GM21526 (cell line): ENCODE measurements at regions not wholly inside any gene's neighbourhood (a gene's known extent, or its start where the extent isn't known, plus 50 kb on each side); places are given as distances from the start of the nearest gene placed in this dataset.

Experiments used
- ATAC-seq: cut with Tn5 transposase; IDR thresholded peaks from one replicate; pipeline ENCODE4 v1.9.1; 2021; ENCODE audit warnings: moderate library complexity; ENCODE audit not compliant: unreplicated experiment, low FRiP score

DNA sequence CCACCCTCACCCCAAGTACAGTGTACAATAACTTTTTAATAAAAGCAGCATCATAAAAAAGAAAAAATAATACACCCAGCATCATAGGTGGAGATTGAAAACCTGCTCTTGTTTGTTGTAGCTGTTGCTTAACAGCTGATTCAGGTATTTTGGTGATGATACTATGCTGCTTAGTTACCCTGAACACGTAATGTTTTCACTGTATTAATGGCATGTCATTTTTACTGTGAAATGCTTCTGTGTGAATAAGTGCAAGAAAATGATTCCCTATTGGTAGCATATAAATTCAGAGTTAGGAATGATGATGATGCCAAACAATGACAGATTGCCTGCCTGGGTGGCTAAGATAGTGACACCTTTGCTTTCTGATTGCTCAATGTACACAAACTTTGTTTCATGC, 405.7 kb downstream of the HDGFL1 start:
- no peak for ATAC-seq

DNA sequence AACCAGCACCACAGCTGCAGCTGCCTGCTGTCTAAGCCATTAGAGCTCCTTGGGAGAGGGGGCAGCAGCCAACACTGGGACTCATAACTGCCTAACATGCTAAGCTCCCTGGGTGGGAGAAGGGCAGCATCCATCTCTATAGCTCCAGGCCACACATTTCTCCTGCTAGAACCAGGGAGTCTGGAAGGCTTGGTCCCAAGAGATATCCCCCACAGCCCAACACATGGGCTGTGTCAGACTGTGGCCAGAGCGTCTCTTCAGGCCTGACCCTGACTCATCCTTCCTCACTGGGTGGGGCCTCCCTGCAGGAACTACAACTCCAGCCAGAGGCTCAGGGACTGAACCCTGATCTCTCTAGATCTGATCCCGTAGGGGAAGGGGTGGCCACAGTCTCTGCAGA, 411.1 kb downstream of the HDGFL1 start:
- ATAC-seq = no peak

DNA sequence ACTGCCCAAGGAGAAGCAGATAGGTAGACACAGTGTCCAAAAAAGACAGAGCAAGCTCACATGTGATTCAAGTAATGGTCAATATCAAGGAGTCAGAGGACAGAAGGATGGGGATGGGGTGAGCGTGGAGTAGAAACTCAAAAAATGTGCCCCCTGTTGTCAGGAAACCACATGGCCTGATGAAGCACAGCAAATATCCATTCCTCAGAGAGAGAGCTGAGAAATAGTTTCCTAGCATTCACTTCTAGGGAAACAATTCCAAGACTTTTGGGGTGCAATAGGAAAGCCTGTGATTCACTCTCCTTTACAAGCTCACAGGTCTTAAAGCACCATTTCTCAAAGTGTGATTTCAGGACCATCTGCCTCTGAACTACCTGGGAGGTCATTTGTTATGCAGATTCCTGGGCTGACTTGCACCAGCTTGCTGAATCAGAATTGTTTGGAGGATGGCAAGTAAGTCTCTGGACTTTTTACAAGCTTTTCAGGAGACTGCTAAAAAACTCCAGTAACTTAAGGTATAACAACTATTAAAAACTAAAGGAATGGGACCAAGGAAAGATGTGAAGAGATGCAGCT, 432.8 kb downstream of the HDGFL1 start:
- no peak for ATAC-seq

DNA sequence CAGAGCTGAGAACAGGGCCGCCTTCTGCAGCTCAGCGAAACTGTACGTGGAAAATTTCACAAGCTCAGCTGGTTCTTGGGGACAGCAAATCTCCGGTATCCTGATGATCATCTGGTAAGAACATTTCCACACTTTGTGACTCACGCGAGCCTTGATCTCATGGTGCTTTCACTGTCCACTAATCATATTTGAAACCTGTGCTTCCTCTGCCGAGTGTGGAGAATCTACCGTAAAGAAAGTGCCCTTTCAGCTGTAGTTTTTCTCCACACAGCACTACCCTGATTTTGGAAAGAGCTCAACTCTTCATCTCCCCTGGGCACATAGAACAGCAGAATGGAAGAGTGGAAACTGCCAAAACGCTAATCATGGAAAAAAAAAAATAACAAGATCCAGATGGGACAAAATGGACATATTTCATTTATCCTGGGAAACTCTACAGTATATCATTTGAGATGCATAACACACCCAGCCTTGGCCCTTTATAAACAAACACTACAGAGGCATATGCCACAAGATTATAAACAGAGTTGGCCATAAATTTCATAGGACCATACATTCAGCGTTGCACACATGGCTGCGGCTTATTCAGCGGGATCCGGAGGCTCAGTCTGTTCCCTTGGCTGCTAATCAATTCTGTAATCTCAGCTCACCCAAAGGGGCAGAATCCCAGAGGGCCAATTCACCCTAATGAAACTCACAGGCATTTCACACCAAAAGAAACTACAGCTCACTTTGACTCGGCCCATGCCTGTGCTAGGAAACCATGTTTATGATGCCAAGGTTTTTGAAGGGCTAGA, 434.5 kb downstream of the HDGFL1 start:
- no peak for ATAC-seq

DNA sequence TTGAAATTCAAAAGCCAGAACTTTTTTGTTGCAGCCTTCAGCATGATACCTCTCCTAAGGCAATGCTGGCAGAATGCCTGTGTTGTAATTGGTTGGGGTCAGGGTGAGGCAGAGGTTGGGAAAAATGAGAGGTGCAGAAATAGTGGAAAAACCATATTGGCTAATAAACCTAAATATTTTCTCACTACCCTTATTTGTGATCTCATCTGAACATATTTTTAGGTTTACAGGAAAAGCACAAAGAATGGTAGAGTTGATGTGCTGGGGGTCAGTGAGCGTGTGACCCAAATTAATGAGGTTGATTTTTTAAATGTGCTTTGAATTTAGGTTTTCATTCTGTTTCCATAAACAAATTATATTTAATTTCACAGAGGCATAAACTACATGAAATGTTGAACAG, 437.3 kb downstream of the HDGFL1 start:
- no peak for ATAC-seq

DNA sequence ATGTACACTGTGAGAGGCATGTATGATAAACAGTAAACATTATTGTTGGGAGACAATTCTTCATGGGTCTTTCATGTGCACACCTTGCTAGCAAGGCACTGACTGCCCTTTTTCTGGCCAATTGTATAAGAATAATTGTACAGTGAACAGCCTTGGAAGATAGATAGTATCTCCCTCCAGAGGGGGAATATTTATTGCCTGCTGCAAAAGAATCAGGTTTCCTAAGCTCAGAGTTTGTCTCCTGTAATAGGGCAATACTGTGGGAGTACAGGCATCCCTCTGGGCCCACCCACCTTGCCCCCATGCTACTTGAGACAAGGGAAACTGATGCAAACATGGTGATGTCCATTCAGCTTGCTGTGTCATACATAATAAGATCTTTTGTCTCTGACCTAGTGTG, 442.2 kb downstream of the HDGFL1 start:
- no peak for ATAC-seq

DNA sequence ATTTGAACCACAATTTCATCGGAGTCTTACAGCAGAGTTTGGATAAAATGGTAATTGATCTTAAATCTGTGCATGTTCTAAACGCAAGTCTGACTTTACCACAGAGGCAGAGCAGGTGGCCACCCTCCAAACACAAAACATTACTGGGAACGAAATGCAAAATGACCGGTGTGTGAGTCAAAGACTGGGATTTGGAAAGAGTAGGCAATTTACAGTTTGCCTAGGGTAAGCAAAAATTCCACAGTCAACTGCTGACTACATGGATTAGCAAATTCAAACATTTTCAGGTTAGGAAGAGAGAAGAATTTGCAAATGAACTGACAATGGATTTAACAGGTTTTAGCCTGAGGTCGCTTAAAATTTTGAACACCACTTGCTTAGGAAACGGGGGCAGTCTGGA, 444.4 kb downstream of the HDGFL1 start:
- ATAC-seq = no peak

DNA sequence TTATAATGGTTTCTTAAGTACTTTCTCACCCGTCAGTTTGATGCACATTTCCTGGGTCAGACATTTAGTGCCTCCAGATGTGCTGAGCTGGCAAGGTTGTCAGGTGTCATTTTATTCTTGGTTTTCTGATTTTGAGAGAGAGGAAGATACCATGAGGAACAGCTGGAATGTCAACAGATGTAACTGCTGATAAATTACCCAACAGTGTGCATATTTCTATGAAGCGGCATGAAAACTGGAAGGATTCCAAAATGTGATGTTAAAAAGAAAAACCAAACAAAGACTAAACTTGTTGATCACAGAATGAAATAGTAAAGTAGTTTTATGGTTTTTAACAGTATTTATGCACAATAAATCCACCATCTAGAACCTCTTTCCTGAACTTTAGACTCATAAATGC, 447.3 kb downstream of the HDGFL1 start:
- no peak for ATAC-seq

DNA sequence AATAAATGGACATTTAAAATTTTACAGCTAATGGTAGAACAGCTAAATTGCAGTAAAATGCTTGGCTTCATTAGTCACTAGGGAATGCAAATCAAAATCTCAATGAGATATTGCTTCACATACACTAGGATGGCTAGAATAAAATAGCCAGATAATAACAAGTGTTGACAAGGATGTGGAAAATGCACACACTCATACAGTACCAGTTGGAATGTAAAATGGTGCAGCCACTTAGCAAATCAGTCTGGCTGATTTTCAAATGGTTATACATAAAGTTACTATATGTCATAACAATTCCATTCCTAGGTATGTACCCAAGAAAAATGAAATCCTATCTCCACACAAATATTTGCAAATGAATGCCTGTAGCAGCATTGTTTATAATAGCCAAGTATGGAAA, 452.1 kb downstream of the HDGFL1 start:
- no peak for ATAC-seq

DNA sequence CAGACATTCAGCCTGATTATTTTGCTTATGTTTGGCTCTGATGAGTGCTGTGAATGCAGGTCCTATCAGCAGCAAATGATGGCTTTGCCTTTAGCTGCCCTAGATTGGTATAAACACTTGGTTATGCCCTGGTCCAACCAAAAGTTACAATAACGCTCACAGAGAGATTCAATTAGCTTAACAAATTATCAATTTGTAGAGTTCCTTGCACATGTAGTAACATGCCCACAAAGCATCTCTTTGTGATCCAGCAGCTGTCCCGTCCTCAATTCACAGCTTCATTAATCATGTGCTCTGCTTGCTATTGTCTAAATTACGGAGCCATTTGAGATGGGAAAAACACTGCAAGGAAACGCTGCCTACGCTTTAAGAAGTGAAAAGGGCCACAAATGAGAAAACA, 457.9 kb downstream of the HDGFL1 start:
- ATAC-seq = no peak

DNA sequence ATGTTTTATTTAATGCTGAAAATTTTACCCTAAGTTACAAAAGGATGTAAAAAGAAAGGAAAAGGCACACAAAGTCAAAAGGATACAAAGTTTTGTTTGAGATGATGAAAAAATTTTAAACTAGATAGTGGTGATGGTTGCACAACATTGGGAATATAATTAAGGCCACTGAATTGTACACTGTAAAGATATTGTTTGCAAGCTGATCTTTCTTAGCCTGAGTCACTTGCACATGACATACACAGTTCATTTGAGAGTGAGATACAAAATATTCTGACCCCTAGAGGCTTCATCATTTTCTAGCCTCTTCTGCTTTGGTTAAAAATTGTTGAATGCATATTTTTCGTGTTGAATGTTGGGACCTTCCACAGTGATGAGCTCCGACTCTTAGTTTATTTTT, 462.6 kb downstream of the HDGFL1 start:
- ATAC-seq = no peak

DNA sequence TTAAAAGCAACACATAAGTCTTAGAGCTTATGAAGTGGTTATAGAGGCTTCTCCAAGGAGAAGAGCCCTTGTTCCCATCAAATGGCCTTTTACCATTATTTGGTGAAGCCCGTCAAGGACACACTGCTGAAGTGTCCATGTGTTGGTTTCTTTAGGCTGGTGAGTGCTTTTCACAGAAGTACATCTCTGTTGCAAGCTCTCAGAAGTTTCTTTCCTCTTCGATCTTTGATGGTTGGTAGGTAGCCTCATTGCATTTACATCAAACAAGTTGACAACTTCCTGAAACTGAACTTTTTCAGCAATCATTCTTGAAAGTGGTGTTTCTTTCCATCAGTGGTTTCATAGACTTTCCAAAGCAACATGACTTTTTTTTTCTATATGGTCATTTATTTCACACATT, 465.6 kb downstream of the HDGFL1 start:
- ATAC-seq = no peak

DNA sequence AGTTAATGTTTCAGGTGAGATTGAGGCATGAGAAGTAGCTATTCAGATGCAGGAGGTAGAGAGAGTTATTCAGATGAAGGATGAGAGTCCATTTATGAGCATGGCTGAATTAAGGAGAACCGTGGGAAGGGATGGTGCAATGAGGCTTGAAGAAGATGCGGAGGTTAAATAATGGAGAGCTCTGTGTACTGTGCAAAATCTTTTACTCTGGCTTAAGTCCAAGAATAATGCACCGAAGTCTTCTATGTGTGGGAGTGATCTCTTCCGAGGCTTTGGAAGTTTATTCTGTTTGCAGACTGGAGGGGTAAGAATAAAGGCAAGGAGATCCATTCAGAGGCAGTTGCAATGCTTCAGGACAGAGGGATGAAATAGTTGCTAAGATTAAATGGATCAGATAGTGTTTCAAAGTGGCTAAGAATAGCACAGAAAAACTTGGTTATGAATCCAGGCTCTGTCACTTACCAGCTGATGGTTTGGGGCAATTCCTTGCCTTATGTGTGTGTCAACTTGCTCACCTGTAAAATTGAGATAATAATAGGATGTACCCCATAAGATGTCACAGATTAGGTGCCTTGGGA, 467.1 kb downstream of the HDGFL1 start:
- ATAC-seq = no peak

DNA sequence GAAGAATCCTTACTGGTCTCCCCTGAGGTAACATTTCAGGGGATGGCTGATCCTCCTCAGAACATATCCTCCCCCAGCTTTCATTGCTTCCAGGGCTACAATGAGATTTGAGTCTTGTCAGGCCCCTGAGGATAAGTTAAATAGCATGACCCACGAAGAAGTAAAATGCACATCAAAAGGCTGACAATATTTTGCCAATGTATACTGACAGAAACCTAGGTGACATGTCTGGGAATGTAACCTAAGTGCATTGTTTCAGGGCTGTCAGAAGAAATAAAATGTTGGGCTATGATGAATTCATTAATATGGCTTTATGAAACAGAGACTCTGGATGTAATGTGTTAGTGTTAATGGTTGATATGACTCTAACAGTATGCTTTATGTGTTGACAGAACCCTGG, 471.5 kb downstream of the HDGFL1 start:
- ATAC-seq = no peak

DNA sequence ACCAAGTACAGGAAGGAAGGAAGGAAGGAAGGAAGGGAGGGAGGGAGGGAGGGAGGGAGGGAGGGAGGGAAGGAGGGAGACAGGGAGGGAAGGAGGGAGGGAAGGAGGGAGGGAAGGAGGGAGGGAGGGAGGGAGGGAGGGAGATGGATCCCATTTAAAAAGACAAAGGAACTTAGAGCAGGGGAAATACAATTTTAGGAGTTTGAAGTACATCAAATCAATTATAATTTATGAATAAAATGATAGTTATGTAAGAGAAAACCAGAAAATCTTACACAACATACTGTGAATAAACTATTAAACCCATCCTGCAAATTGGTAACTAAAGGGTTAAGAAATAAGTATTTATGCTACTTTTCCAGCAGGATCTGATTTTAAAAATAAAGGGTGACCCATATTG, 475.9 kb downstream of the HDGFL1 start:
- ATAC-seq = no peak

DNA sequence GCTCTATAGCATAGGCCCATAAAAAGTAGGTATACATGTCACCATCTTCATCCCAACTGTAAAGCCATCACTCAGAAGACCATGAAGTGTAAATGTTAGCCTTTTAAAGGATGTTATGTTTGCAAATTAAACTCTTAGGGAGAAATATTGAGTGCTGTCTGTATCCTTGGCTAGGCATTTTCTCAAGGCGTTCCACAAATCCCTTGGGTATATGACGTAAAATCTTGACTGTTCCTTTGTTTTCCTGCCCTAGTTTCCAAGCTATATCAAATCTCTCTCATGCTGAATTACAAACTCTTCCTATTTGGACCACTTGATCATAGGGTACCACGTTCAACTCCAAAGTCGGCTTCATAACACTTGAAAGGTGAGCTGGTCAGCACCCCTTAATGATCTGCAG, 486.2 kb downstream of the HDGFL1 start:
- ATAC-seq = no peak

DNA sequence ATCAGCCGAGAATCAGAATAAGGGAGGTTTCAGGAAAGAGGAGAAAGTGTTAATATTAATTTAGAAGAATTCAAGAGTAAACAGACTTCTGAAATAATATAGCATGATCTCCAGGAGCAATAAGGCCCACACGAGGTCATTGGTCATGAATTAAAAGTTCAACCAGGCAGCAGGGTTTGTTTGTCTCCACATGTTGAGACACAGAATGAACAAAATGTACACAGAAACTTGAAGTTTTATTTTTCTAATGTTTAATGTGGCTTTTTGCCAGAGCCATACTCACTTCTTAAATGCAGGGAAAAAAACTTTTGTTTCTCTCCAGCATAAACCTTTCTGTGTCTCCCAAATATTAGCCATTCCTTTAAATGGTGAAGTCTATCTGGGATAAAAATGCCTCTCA, 504.5 kb downstream of the HDGFL1 start:
- ATAC-seq = no peak

DNA sequence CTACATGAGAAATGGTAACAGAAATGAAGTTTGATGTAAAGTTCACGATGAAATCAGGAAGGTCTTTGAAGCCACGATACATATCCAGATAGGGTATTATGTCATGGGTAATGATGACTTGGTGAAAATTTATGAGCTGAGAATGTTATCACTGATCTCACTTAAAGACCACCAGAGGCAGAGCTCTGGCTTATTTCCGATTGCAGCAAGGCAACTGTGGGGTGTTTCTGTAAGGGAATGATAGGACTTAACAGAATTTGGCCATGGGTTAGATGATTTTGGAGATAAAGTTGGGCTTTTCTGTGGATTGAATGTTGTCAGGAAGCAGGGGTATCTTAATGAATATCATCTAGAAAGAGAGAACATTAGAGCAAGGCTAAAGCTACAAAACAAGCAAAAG, 508.4 kb downstream of the HDGFL1 start:
- no peak for ATAC-seq

DNA sequence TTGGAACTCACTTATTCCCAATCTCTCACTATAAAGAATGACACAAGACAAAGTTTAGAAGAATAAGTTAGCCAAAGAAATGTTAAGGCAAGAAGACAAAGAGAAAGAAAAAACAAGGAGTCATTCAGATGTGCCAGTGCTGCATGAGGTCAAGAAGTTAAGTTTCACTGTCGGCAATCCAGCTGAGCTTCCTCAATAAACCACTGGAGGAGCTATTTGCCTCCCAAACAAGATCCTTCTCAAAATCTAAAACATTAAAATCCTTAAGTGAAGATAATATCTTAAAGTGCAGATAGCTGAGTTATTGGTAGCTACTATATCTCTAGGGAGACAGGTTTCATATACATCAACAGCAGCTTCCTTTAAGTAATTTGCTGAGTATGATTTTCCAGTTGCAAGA, 512.3 kb downstream of the HDGFL1 start:
- ATAC-seq = no peak

DNA sequence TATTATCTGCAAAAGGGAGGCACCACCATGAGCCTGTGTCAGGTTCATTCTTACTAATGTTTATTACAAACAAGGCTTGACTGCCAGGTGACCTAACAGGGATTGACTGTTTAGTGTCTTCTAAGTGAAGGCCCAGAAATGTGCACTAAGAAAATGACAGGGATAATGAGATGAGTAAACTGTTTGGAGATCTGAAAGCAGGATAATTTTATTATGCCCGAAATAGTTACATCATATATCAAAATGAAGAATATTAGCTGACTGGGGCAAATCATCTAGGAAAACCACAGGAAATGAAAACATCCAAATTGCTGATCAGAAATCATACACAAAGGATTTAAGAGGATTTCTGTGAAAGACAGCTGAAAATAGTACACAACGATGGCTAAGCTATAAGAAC, 516.7 kb downstream of the HDGFL1 start:
- no peak for ATAC-seq

DNA sequence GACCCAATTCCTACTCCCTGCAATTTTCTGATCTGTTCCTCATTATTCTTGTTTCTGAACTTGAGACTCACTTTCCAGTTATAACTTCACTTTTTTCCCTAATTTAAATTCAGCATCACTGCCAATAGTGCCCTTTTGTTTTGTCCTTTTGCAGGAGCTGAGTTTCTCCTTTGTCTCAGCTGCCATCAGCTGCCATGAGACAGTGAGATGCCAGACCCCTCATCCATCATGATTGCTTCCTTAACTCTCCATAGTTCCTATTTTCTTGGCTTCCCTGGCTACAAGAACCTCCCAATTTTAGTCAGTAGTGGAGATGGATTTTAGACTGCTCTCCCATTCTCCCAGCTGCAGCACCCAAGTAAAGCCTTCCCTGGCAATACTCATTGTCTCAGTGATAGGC, 518.1 kb downstream of the HDGFL1 start:
- no peak for ATAC-seq

DNA sequence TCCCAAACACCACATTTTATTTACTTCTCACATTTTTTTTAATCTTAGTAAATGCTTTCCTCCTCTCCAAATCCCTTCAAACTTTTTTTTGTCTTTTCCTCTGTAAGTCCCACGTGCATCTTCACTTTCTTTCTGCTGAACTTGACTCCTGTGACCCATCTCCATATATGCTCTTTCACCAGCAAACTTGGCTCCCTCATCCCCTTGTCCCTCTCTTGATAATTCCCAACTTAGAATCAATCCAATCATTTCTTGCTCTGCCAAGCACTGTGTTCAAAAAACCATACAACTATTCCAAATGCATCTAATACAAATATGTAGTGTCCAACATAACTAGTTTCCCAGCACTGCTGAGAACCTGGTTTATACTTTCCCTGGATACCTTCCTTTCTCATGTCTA, 519.4 kb downstream of the HDGFL1 start:
- no peak for ATAC-seq
